Heart left ventricle (tissue), 16 donors: ENCODE measurements at regions not wholly inside any gene's neighbourhood (a gene's known extent, or its start where the extent isn't known, plus 50 kb on each side); places are given as distances from the start of the nearest gene placed in this dataset.

Experiments used
- ATAC-seq, 4 donors: fragments of 200-7000 bp; cut with Tn5 transposase; one replicate each; pipeline ENCODE4 v1.9.1; 2020 to 2022; ENCODE audit warnings: moderate library complexity in 4 of 4, mild to moderate bottlenecking in 3 of 4, moderate number of reproducible peaks in 1 of 4
- DNase-seq, 5 donors: peaks; one replicate each; pipeline ENCODE4 v3.0.0-alpha.2; 2020
- H3K27ac ChIP-seq, 12 donors: fragments of 200-600 bp; sonication (generic) in 4 of 12; one replicate each; pipeline versions ENCODE4 v1.5.0 to v1.8.0; 2016 to 2022; ENCODE audit warnings: mild to moderate bottlenecking in 2 of 12
- H3K27me3 ChIP-seq, 9 donors: fragments of 200-600 bp; sonication (generic) in 2 of 9; one replicate each; pipeline versions ENCODE4 v1.5.1 to v1.8.0; 2016 to 2022; ENCODE audit warnings: mild to moderate bottlenecking in 3 of 9
- H3K36me3 ChIP-seq, 9 donors: fragments of 200-600 bp; sonication (generic) in 2 of 9; one replicate each; pipeline versions ENCODE4 v1.5.0 to v1.8.0; 2018 to 2022; ENCODE audit warnings: mild to moderate bottlenecking in 2 of 9
- H3K4me1 ChIP-seq, 12 donors: fragments of 200-600 bp; sonication (generic) in 4 of 12; one replicate each; pipeline versions ENCODE4 v1.5.0 to v1.8.0; 2016 to 2022; ENCODE audit warnings: mild to moderate bottlenecking in 3 of 12
- H3K4me3 ChIP-seq, 12 donors: fragments of 200-600 bp; sonication (generic) in 4 of 12; one replicate each; pipeline versions ENCODE4 v1.5.0 to v1.8.0; 2017 to 2022; ENCODE audit warnings: mild to moderate bottlenecking in 9 of 12, moderate library complexity in 4 of 12
- H3K9me3 ChIP-seq, 12 donors: fragments of 200-600 bp; sonication (generic) in 4 of 12; one replicate each; pipeline versions ENCODE4 v1.5.0 to v1.8.0; 2016 to 2022; ENCODE audit warnings: mild to moderate bottlenecking in 1 of 12
- CTCF ChIP-seq, 12 donors: fragments of 200-600 bp; sonication (generic) in 4 of 12; IDR thresholded peaks; one replicate each; pipeline versions ENCODE4 v1.5.0 to v1.8.0; 2018 to 2022; ENCODE audit warnings: antibody characterized with exemption in 12 of 12, mild to moderate bottlenecking in 5 of 12
- POLR2A ChIP-seq, 2 donors: fragments of 450-650 bp; IDR thresholded peaks; one replicate each; pipeline ENCODE4 v1.6.1; 2017; ENCODE audit warnings: antibody characterized with exemption in 2 of 2, mild to moderate bottlenecking in 2 of 2, moderate library complexity in 2 of 2
- whole genome bisulfite sequencing, 4 donors: extraction: QIAGEN DNeasy Blood & Tissue Kit in 2 of 4; methylation state at CpG; one replicate each; pipeline versions ENCODE4 v1.1.5 to v1.1.7; 2013 to 2018; 5-methylcytosine and 5-hydroxymethylcytosine counted together
- intact Hi-C, 10 donors: fragments of 100-400 bp; cut with DNase I; formaldehyde crosslinking; loops; one replicate each; pipeline versions ENCODE4 v1.11.1 to v1.14.2; 2022
- donor health status: ischemic (EF 13 %, LVEDD 7.1; RV severe dilation, severe dysfunction).
- donor health status: healthy with polysubstance abuse.
- donor health status: DM: no; HTN: yes; CAD: no.
- donor health status: DM: no; HTN: no; CAD: no.
- donor health status: ischemic (EF 25% LVEDD 6.9; RV normal size, moderate dysfunction).
- donor health status: ischemic (EF 25% LVEDD 5.7; RV mildly dilated, moderate dysfunction).
- donor health status: healthy.
- donor health status: DM: yes; HTN: yes; CAD: no.
- donor health status: ischemic (EF 35%, LVEDD 5.7; RV mildly dilated, moderate dysfunction).
- donor health status: nonischemic (EF 11% LVEDD 7.7; RV severe dilation, severe dysfunction).
- donor health status: DM: yes; HTN: yes; CAD: no.
- donor health status: PGD.
- donor health status: ischemic (EF 29% LVEDD 5.4; RV normal size, mild dysfunction).
- donor health status: nonischemic (EF 23%, LVEDD 6.1; RV moderate dilation, normal function).

GRCh38 chr6:165077876-165078275, 231.5 kb downstream of the C6orf118 start:
- H3K27me3 ChIP-seq, result no peaks in the 10 kb centered on the region
- H3K9me3 ChIP-seq, result peaks cover 0 to 4% (median 0%) of the 10 kb centered on the region in 12 donors
- H3K4me1 ChIP-seq, result no peaks in the 10 kb centered on the region
- 85 to 89% (median 86%) methylated on average over 2 of the region's 2 CpGs for WGBS, 4 donors
- H3K4me3 ChIP-seq, result no peak overlapping the region
- ATAC-seq, result no peak
- TF ChIP-seq CTCF (IDR thresholded peaks at IDR 0.05) (no peak), POLR2A (IDR thresholded peaks at IDR 0.05) (no peak)
- H3K27ac ChIP-seq, result no peak overlapping the region
- no peaks in the 10 kb centered on the region for H3K36me3 ChIP-seq
- no peak for DNase-seq
- intact Hi-C loops, result no loop called here

GRCh38 chr6:165071906-165072305, 237.5 kb downstream of the C6orf118 start:
- WGBS, 4 donors, result 87 to 98% (median 94%) methylated on average over 4 of the region's 4 CpGs
- TF ChIP-seq POLR2A (IDR thresholded peaks at IDR 0.05) (no peak), CTCF (IDR thresholded peaks at IDR 0.05) (no peak)
- Histone ChIP-seq H3K4me1 (no peaks in the 10 kb centered on the region), H3K27ac (no peak overlapping the region), H3K36me3 (no peaks in the 10 kb centered on the region), H3K27me3 (no peaks in the 10 kb centered on the region), H3K4me3 (no peak overlapping the region), H3K9me3 (peaks cover 0 to 4% (median 0%) of the 10 kb centered on the region in 12 donors)
- intact Hi-C loops, result no loop called here
- ATAC-seq, result no peak
- DNase-seq, result no peak

- Histone ChIP-seq H3K27me3 (no peaks in the 10 kb centered on the region), H3K27ac (no peak overlapping the region), H3K4me1 (no peaks in the 10 kb centered on the region), H3K4me3 (no peak overlapping the region), H3K9me3 (no peaks in the 10 kb centered on the region), H3K36me3 (no peaks in the 10 kb centered on the region)
- WGBS, 4 donors, result 75 to 81% (median 78%) methylated on average over 3 of the region's 3 CpGs
- TF ChIP-seq POLR2A (IDR thresholded peaks at IDR 0.05) (no peak), CTCF (IDR thresholded peaks at IDR 0.05) (no peak)
- DNase-seq (no peak), ATAC-seq (no peak)
- intact Hi-C loops, result no loop called here
Observed at GRCh38 chr6:165060720-165061119, 248.7 kb downstream of the C6orf118 start.

- no peak for TF ChIP-seq POLR2A (IDR thresholded peaks at IDR 0.05)
- Histone ChIP-seq H3K27me3 (no peaks in the 10 kb centered on the region), H3K27ac (no peak overlapping the region), H3K9me3 (no peaks in the 10 kb centered on the region), H3K4me1 (no peaks in the 10 kb centered on the region), H3K4me3 (no peak overlapping the region), H3K36me3 (no peaks in the 10 kb centered on the region)
- DNase-seq (no peak), ATAC-seq (no peak)
- 74 to 82% (median 79%) methylated on average over 3 of the region's 3 CpGs for WGBS, 4 donors
- intact Hi-C loops, result no loop called here
Observed at GRCh38 chr6:165059032-165059431, 250.4 kb downstream of the C6orf118 start.

- no peaks in the 10 kb centered on the region for H3K27me3 ChIP-seq
- DNase-seq, result no peak
- WGBS, 4 donors, result 88 to 92% (median 92%) methylated on average over 11 of the region's 11 CpGs
Observed at GRCh38 chr6:165056292-165056691, 253.1 kb downstream of the C6orf118 start.

More at GRCh38 chr6:165056292-165056691, 253.1 kb downstream of the C6orf118 start:
- ATAC-seq, result no peak
- H3K4me3 ChIP-seq, result no peak overlapping the region
- no peaks in the 10 kb centered on the region for H3K4me1 ChIP-seq
- H3K9me3 ChIP-seq, result no peaks in the 10 kb centered on the region
- no peak overlapping the region for H3K27ac ChIP-seq
- no peaks in the 10 kb centered on the region for H3K36me3 ChIP-seq
- TF ChIP-seq CTCF (IDR thresholded peaks at IDR 0.05), result no peak
- no peak for TF ChIP-seq POLR2A (IDR thresholded peaks at IDR 0.05)
- intact Hi-C loops, result no loop called here
